HG02885 (cell line): ENCODE measurements at regions not wholly inside any gene's neighbourhood (a gene's known extent, or its start where the extent isn't known, plus 50 kb on each side); places are given as distances from the start of the nearest gene placed in this dataset.
A peak's percentile ranks its signal among the peaks of the same experiment; 100 is the strongest.
"Not testable (repeated sequence)": the region's sequence is repeated elsewhere in the genome, so short reads cannot be mapped to it uniquely, and the experiment has no call there.

Experiments used
- ATAC-seq: cut with Tn5 transposase; IDR thresholded peaks from one replicate; pipeline ENCODE4 v1.9.1; 2021; ENCODE audit warnings: mild to moderate bottlenecking; ENCODE audit not compliant: unreplicated experiment, poor library complexity

DNA sequence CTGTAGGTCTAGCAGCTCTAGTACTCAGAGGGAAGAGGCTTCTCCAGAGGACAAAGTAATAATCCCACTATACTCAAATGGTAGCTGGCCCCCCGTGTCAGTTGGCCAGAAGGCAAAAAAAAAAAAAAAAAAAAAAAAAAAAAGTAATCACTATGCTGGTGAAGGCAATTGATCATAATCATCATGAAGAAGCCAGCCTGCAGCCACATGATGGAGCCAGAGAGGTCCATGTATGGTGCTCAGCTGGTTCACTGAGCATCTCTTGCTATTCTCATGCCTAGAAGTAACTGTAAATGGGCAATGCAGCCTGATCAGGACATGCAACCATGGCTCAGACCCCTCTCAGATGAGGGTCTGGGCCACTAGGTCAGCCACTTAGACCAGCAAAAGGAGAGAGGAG lies 378.8 kb downstream of the MED13L start:
- no peak for ATAC-seq

DNA sequence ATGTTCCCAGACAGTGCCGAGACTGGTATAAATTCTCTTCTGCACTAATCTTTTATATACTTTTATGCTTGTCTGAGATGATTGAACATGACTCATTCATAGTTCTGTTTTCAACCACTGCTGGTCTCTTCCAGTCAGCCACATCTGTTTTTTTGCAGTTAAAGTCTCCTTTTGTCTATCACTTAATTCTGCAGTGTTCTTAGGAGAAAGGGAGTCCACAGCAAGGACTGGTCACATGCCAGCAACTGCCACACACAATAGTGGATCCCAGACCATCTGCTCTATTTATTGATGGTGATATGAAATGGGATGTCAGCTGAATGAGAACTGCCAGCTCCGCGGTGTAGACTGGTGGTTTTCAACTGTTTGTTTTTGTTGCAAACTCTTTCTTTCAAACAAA lies 379.8 kb downstream of the MED13L start:
- ATAC-seq = no peak

DNA sequence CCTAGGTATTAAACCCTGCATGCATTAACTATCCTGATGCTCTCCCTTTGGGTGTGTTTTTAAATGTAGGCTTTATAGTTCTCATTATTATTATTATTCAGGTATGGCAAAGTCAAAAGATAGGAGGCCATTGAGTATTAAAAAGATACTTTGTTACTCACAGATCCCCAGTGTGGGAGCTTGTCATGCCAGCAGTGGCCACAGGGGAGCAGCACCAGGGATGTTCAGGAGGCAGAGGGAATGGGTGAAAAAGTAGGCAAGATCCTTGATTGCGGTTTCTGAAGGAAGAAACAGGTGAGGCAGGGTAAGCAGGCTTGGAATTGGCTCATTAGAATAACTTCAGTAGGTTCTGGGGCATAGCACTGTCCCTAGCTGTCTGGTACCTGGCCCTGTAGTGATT lies 382.2 kb downstream of the MED13L start:
- no peak for ATAC-seq

- no peak for ATAC-seq
These were observed 385.8 kb downstream of the MED13L start for GRCh38 chr12:115891556-115892164.

- no peak for ATAC-seq
These were observed 390.8 kb downstream of the MED13L start for GRCh38 chr12:115886666-115887065.

- ATAC-seq = no peak
These were observed 392.3 kb downstream of the MED13L start for GRCh38 chr12:115885040-115885690.

GRCh38 chr12:115882936-115883335 lies 394.6 kb downstream of the MED13L start:
- ATAC-seq = no peak

- no peak for ATAC-seq
These were observed 397.3 kb downstream of the MED13L start for GRCh38 chr12:115880238-115880637.

DNA sequence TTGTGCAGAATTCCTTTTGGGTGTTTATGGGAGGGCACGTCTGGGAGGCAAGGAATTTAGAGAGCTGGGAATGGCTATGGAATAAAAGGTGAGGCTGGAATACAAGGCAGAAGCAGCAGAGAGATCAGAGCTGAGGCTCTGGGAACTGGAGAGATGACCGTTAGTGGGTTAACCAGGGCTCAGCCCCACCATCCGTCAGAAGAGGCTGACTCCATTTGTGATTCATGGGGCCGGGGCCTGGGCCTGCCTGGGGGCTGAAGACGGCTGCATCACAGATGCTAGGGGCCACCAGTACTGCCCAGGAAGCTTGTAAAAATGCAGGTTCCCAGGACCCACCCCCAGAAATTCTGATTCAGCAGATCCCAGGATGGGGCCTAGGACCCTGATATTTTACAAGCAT lies 398.1 kb downstream of the MED13L start:
- no peak for ATAC-seq

DNA sequence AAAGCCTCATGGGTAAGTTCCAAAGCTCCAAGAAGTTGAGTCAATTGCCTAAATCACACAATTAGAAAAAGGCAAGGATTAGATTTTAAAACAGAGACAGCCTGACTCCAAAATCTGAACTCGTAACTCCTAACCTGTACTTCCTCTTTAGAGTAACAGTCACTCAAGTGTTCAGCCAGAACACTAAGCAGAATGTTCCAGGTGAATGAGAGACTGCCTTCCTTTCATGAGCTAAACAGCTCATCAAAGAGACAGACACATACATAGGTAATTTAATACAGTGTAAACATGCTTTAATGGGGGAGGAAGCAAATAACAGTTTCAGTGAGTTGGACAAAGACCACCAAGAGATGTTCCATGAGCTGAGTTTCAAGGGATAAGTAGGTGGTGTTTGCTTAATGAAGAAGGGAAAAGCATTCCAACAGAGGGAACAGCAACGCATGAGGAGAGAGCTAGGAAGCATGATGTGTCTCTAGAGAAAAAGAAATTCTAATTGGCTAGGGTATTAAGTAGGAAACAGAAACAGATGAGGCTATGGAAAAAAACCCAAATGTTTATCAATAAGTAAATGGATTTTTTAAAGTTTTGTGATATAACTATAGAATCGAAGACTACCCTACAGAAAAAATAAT lies 403.9 kb downstream of the MED13L start:
- ATAC-seq = no peak

- no peak for ATAC-seq
These were observed 404.6 kb downstream of the MED13L start for GRCh38 chr12:115872919-115873357.

- no peak for ATAC-seq
These were observed 405.3 kb downstream of the MED13L start for GRCh38 chr12:115872212-115872611.

DNA sequence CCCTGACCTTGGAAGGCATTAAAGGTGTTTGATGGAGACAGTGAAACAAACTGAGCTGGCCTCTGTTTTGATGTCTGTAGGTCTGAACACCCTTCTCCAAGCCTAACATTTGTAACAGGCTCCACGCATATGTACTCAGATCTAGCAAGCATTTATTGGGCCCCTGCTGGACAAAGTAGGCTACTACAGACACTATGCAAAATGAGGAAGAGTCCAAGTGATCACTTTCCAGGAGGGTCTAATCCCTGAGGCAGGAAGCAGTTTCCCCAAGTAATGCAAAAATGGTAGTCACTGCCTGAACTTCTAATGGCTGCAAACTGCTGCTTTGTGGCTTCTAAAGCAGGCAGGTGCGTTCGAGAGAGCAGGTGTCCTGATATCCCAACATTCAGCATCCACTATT lies 405.8 kb downstream of the MED13L start:
- ATAC-seq = peak; percentile 57

DNA sequence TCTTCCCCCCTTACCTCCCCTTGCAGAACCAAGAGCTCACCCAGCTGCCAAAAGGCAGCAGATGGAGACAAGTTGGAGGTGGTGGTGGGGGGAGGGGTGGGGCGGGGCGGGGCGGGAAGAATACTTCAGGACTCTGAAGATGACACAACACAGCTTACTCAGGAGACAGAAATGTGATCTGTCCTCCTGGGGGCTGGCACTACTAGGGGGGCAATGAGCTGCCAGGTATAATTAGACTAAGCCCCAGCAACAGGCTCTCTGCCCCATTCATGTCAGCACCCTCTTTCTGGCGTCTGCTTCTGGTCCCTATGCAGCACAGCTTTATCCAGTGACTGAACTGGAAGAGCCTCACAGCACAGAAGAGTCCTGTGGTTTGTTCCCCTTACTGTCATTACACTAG lies 407.0 kb downstream of the MED13L start:
- no peak for ATAC-seq

DNA sequence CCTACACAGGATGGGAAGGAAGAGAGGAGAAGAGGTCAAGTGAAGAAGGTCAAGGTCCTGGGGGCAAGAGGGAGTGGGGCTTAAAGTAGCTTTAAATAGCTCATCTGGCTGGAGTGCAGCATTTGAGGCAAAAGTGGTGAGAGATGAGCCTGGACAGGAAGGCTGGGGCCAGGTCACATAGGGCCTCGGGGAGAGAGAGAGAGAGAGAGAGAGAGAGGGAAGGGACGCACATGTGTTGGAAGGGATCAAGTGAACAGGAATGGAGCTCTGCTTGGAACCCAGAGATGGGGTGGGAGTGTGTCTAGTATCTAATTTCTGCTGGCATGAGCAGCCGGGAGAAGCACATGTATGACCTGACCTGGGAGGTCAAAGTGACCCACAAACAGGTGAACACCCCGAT lies 407.5 kb downstream of the MED13L start:
- ATAC-seq = no peak

DNA sequence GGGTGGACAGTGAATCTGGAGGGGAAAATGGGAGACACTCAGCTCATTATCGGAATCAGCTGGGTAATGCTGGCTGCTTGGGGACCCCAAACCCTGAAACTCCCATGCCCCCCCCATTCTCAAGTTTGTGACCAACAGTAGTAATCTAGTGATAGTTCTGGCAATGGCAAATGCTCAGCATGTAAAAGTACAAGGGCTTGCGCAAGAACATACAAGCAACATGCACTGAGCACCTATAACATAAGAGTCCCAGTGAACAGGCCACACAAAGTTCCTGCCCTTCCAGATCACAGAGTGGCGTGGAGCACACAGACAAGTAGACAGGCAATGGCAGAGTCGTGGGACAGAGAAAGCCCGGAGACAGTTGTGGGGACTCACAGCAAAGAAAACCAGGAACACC lies 407.9 kb downstream of the MED13L start:
- ATAC-seq = no peak

- no peak for ATAC-seq
These were observed 408.9 kb downstream of the MED13L start for GRCh38 chr12:115868624-115869023.

GRCh38 chr12:115867854-115868253 lies 409.6 kb downstream of the MED13L start:
- no peak for ATAC-seq

GRCh38 chr12:115866909-115867525 lies 410.5 kb downstream of the MED13L start:
- ATAC-seq = no peak

DNA sequence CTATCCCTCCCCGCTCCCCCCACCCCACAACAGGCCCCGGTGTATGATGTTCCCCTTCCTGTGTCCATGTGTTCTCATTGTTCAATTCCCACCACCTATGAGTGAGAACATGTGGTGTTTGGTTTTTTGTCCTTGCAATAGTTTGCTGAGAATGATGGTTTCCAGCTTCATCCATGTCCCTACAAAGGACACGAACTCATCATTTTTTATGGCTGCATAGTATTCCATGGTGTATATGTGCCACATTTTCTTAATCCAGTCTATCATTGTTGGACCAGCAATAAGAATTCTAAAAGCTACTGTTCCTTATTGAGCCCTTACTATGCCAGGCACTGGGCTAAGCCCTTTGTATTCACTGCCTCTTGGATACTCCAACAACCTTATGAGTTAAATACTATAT lies 411.2 kb downstream of the MED13L start:
- ATAC-seq = not testable (repeated sequence)

DNA sequence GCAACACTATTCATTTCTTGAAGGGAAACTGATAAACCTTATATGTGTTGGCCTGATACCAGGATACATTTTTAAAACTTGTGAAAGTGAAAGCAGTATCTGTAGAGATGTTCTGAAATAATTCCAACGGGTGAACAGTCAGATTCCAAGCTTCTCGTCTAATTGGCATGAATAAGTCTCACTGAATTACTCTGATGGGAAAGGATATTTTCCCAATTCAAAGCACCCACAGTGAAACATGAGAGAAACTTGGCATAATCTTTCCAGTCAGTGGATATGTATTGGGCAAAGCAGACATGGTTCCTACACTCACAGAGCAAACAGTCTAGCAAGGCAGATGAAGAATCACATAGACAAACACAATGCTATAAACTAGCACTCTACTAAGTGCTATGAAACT lies 413.1 kb downstream of the MED13L start:
- no peak for ATAC-seq
